Transverse colon (tissue), 3 donors: ENCODE measurements at regions not wholly inside any gene's neighbourhood (a gene's known extent, or its start where the extent isn't known, plus 50 kb on each side); places are given as distances from the start of the nearest gene placed in this dataset.

Source experiments
- POLR2A ChIP-seq: fragments of 450-650 bp; IDR thresholded peaks from one replicate; pipeline ENCODE4 v1.6.1; 2016; ENCODE audit warnings: antibody characterized with exemption, mild to moderate bottlenecking, moderate library complexity
- TF ChIP-seq, protein P1 (sequence below), 5 experiments: fragments of 200-600 bp in 3 of 5; fragments of 450-650 bp in 2 of 5; sonication (generic) in 3 of 5; IDR thresholded peaks; 1 replicate in 2 of 5; 2 replicates in 3 of 5; pipeline ENCODE4 v1.5.1; 2016 to 2017; ENCODE audit warnings: antibody characterized with exemption in 5 of 5, inconsistent platforms in 3 of 5, mild to moderate bottlenecking in 2 of 5, moderate library complexity in 1 of 5

DNA sequence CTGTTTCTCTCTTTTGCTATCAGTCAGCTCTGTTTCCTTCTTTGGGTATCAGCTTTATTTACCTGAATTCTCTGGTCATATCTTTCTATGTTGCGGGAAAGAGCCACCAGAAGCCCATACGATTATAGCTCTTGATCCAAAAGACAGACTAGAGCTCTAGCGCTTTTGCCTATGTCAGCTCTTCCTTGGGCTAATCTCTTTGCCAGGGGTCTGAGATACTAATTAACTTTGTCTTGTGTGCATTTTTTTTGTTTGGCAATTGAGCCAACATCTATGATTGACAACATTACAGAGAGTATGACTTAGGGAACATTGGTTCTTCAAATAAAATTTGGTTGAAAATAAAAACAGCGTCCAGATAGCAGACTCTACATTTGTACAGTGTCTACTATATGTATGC is 603.0 kb downstream of the KCTD16 start:
- TF ChIP-seq, protein P1, sequence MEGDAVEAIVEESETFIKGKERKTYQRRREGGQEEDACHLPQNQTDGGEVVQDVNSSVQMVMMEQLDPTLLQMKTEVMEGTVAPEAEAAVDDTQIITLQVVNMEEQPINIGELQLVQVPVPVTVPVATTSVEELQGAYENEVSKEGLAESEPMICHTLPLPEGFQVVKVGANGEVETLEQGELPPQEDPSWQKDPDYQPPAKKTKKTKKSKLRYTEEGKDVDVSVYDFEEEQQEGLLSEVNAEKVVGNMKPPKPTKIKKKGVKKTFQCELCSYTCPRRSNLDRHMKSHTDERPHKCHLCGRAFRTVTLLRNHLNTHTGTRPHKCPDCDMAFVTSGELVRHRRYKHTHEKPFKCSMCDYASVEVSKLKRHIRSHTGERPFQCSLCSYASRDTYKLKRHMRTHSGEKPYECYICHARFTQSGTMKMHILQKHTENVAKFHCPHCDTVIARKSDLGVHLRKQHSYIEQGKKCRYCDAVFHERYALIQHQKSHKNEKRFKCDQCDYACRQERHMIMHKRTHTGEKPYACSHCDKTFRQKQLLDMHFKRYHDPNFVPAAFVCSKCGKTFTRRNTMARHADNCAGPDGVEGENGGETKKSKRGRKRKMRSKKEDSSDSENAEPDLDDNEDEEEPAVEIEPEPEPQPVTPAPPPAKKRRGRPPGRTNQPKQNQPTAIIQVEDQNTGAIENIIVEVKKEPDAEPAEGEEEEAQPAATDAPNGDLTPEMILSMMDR (IDR thresholded peaks at IDR 0.05): no peak
- TF ChIP-seq POLR2A: no peak
